Gastroesophageal sphincter (tissue), 4 donors: ENCODE measurements at regions not wholly inside any gene's neighbourhood (a gene's known extent, or its start where the extent isn't known, plus 50 kb on each side); places are given as distances from the start of the nearest gene placed in this dataset.

Experiments
- ATAC-seq: fragments of 150-250 bp; one replicate; pipeline ENCODE4 v1.9.1; 2016; ENCODE audit warnings: mild to moderate bottlenecking, moderate library complexity
- H3K27ac ChIP-seq, 4 donors: fragments of 200-600 bp; sonication (generic) in 3 of 4; 1 replicate in 3 of 4; 2 replicates in 1 of 4; pipeline ENCODE4 v1.5.1; 2016 to 2019
- H3K27me3 ChIP-seq: fragments of 200-600 bp; sonication (generic); one replicate; pipeline ENCODE4 v1.5.1; 2019
- H3K36me3 ChIP-seq, 2 donors: fragments of 200-600 bp; sonication (generic); one replicate each; pipeline ENCODE4 v1.5.1; 2019; ENCODE audit warnings: control low read depth in 1 of 2
- H3K4me1 ChIP-seq, 3 donors: fragments of 200-600 bp; sonication (generic); 1 replicate in 2 of 3; 2 replicates in 1 of 3; pipeline ENCODE4 v1.5.1; 2016 to 2019; ENCODE audit warnings: control low read depth in 2 of 3
- H3K4me3 ChIP-seq, 2 donors: fragments of 200-600 bp; sonication (generic); one replicate each; pipeline ENCODE4 v1.5.1; 2019; ENCODE audit warnings: mild to moderate bottlenecking in 1 of 2, moderate library complexity in 1 of 2
- H3K9me3 ChIP-seq, 3 donors: fragments of 200-600 bp; sonication (generic); one replicate each; pipeline ENCODE4 v1.5.1; 2017 to 2019; ENCODE audit warnings: control low read depth in 2 of 3
- EP300 ChIP-seq: sonication (generic); formaldehyde crosslinking; IDR thresholded peaks from one replicate; pipeline ENCODE4 v1.6.1; 2017; ENCODE audit warnings: antibody characterized with exemption, mild to moderate bottlenecking
- POLR2A ChIP-seq, 2 donors: fragments of 450-650 bp; IDR thresholded peaks; one replicate each; pipeline ENCODE4 v1.6.1; 2017; ENCODE audit warnings: antibody characterized with exemption in 2 of 2, mild to moderate bottlenecking in 2 of 2, moderate library complexity in 1 of 2
- POLR2AphosphoS5 ChIP-seq: sonication (generic); formaldehyde crosslinking; IDR thresholded peaks from one replicate; pipeline ENCODE4 v1.6.1; 2017; ENCODE audit warnings: antibody characterized with exemption
- WGBS, 2 donors: methylation state at CpG; one replicate each; pipeline ENCODE4 v1.1.5; 2018; ENCODE audit warnings: low coverage in 1 of 2; 5-methylcytosine and 5-hydroxymethylcytosine counted together
- TF ChIP-seq, protein P1 (sequence below), 4 experiments: fragments of 200-600 bp in 2 of 4; fragments of 450-650 bp in 2 of 4; sonication (generic) in 1 of 4; IDR thresholded peaks; one replicate each; pipeline ENCODE4 v1.5.1; 2017 to 2019; ENCODE audit warnings: antibody characterized with exemption in 4 of 4, mild to moderate bottlenecking in 2 of 4, moderate library complexity in 2 of 4

DNA sequence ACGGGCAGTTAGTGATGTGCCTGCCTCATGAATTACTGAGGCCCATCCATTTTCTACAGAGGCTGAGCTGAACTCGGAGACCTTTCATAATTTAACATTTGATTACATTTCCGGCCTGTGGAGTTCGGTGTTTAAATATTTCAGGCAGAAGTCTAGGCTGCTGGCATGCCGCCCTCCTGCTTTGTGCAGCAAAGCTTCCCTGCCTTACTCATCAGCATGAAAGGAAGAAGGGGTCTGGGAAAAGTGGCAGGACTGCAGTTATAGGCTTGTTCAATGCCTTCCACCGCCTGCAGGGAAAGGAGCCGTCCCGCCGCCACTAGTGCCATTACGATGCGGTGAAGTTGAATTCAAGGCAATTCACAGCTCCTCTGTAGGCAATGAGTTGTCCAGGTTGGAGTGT, 527.9 kb downstream of the NPHP4 start:
- H3K4me1 ChIP-seq = no peaks in the 10 kb centered on the region
- TF ChIP-seq POLR2AphosphoS5 (no peak), EP300 (no peak), POLR2A (IDR thresholded peaks at IDR 0.05) (no peak)
- TF ChIP-seq, protein P1, sequence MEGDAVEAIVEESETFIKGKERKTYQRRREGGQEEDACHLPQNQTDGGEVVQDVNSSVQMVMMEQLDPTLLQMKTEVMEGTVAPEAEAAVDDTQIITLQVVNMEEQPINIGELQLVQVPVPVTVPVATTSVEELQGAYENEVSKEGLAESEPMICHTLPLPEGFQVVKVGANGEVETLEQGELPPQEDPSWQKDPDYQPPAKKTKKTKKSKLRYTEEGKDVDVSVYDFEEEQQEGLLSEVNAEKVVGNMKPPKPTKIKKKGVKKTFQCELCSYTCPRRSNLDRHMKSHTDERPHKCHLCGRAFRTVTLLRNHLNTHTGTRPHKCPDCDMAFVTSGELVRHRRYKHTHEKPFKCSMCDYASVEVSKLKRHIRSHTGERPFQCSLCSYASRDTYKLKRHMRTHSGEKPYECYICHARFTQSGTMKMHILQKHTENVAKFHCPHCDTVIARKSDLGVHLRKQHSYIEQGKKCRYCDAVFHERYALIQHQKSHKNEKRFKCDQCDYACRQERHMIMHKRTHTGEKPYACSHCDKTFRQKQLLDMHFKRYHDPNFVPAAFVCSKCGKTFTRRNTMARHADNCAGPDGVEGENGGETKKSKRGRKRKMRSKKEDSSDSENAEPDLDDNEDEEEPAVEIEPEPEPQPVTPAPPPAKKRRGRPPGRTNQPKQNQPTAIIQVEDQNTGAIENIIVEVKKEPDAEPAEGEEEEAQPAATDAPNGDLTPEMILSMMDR (IDR thresholded peaks at IDR 0.05) = no peak
- no peak overlapping the region for H3K4me3 ChIP-seq
- 40 to 65% methylated on average over 4 to 10 of the region's 11 CpGs for WGBS, 2 donors
- no peak for ATAC-seq
- H3K27me3 ChIP-seq = peaks cover 62% of the 10 kb centered on the region
- peaks cover 0 to 49% (median 0%) of the 10 kb centered on the region in 3 donors for H3K9me3 ChIP-seq
- no peaks in the 10 kb centered on the region for H3K36me3 ChIP-seq
- no peak overlapping the region for H3K27ac ChIP-seq

- TF ChIP-seq, protein P1 (IDR thresholded peaks at IDR 0.05) = no peak
- TF ChIP-seq POLR2A (IDR thresholded peaks at IDR 0.05) = no peak
- no peak for TF ChIP-seq POLR2AphosphoS5
- TF ChIP-seq EP300 = no peak
- no peaks in the 10 kb centered on the region for H3K36me3 ChIP-seq
- H3K27me3 ChIP-seq = peaks cover 60% of the 10 kb centered on the region
- 79 to 94% methylated on average over 5 of the region's 5 CpGs for WGBS, 2 donors
- H3K4me1 ChIP-seq = no peaks in the 10 kb centered on the region
- H3K4me3 ChIP-seq = no peak overlapping the region
- peaks cover 0 to 36% (median 0%) of the 10 kb centered on the region in 3 donors for H3K9me3 ChIP-seq
- ATAC-seq = no peak
- H3K27ac ChIP-seq = no peak overlapping the region
Measured at GRCh38 chr1:5460974-5461373, 531.3 kb downstream of the NPHP4 start.

- Histone ChIP-seq H3K4me1 (no peaks in the 10 kb centered on the region), H3K9me3 (peaks cover 0 to 36% (median 0%) of the 10 kb centered on the region in 3 donors), H3K27me3 (peaks cover 65% of the 10 kb centered on the region), H3K4me3 (no peak overlapping the region), H3K36me3 (no peaks in the 10 kb centered on the region), H3K27ac (no peak overlapping the region)
- no peak for ATAC-seq
- WGBS, 2 donors = 40 to 79% methylated on average over 1 to 10 of the region's 11 CpGs
- TF ChIP-seq POLR2AphosphoS5 (no peak), POLR2A (IDR thresholded peaks at IDR 0.05) (no peak), EP300 (no peak)
- TF ChIP-seq, protein P1 (IDR thresholded peaks at IDR 0.05) = no peak
Measured at GRCh38 chr1:5459839-5460610, 532.2 kb downstream of the NPHP4 start.

- ATAC-seq = no peak
- 67 to 72% methylated on average over 2 to 4 of the region's 5 CpGs for WGBS, 2 donors
- Histone ChIP-seq H3K27ac (no peak overlapping the region), H3K27me3 (peaks cover 75% of the 10 kb centered on the region), H3K9me3 (peaks cover 0 to 25% (median 0%) of the 10 kb centered on the region in 3 donors), H3K4me1 (no peaks in the 10 kb centered on the region), H3K36me3 (no peaks in the 10 kb centered on the region), H3K4me3 (no peak overlapping the region)
- no peak for TF ChIP-seq EP300
- TF ChIP-seq, protein P1 (IDR thresholded peaks at IDR 0.05) = no peak
- TF ChIP-seq POLR2A (IDR thresholded peaks at IDR 0.05) = no peak
- no peak for TF ChIP-seq POLR2AphosphoS5
Measured at GRCh38 chr1:5458248-5458647, 534.0 kb downstream of the NPHP4 start.
